Activated CD4-positive, alpha-beta memory T cell treated with anti-CD3 and anti-CD28 coated beads for 36 hours (primary cell): ENCODE measurements at regions not wholly inside any gene's neighbourhood (a gene's known extent, or its start where the extent isn't known, plus 50 kb on each side); places are given as distances from the start of the nearest gene placed in this dataset.
"Not testable (repeated sequence)": the region's sequence is repeated elsewhere in the genome, so short reads cannot be mapped to it uniquely, and the experiment has no call there.

Experiments used
- CTCF ChIA-PET: fragments of 350-600 bp; sonication (Branson Sonifier 250); formaldehyde crosslinking; loops from one replicate; lab custom pipeline; 2021; ENCODE audit warnings: antibody characterized with exemption, inconsistent platforms; lab: Charles Lee
- POLR2A ChIA-PET: fragments of 350-600 bp; sonication (Branson Sonifier 250); formaldehyde crosslinking; loops from one replicate; lab custom pipeline; 2021; ENCODE audit warnings: antibody characterized with exemption; lab: Charles Lee
- DNase-seq: peaks from one replicate; pipeline ENCODE4 v3.0.0-alpha.2; 2020
- H3K27ac Mint-ChIP-seq: one replicate; pipeline ENCODE4 v1.8.0; 2021; ENCODE audit warnings: mixed read lengths
- H3K27me3 Mint-ChIP-seq: one replicate; pipeline ENCODE4 v1.8.0; 2021; ENCODE audit warnings: mixed read lengths
- H3K36me3 Mint-ChIP-seq: one replicate; pipeline ENCODE4 v1.8.0; 2021; ENCODE audit warnings: mixed read lengths
- H3K4me1 Mint-ChIP-seq: one replicate; pipeline ENCODE4 v1.8.0; 2021; ENCODE audit warnings: low read depth, mixed read lengths
- H3K4me3 Mint-ChIP-seq: one replicate; pipeline ENCODE4 v1.8.0; 2021; ENCODE audit warnings: mild to moderate bottlenecking, mixed read lengths
- H3K9me3 Mint-ChIP-seq: one replicate; pipeline ENCODE4 v1.8.0; 2021; ENCODE audit warnings: mixed read lengths
- intact Hi-C: fragments of 100-400 bp; cut with micrococcal nuclease; formaldehyde crosslinking; loops from one replicate; pipeline ENCODE4 v1.15.1; 2023

DNA sequence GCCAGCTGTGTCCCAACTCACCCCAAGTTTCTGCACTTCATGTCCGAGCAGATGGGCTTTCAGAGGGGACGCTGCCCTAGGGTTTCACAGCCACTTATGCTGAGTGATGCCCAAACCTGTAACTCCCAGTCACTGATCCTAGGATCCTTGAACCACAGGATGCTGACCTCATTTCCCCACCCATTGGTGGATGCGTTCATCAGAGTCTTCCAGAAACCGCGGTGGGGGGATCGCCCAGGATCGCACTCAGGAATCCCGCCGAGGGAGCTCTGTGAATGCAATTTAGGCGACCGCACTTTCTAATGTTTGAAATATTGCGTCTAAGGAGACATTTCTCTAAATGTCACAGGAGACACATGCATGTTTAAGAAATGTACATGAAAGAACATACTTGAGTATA lies 212.3 kb upstream of the IRX4 start:
- Mint-ChIP-seq H3K27me3 (peaks cover 2% of the 10 kb centered on the region), H3K27ac (no peak overlapping the region), H3K9me3 (no peaks in the 10 kb centered on the region), H3K4me1 (no peaks in the 10 kb centered on the region), H3K4me3 (no peak overlapping the region), H3K36me3 (no peaks in the 10 kb centered on the region)
- intact Hi-C loops, result no loop called here
- ChIA-PET POLR2A (no interaction called here), CTCF (no interaction called here)
- no peak for DNase-seq

DNA sequence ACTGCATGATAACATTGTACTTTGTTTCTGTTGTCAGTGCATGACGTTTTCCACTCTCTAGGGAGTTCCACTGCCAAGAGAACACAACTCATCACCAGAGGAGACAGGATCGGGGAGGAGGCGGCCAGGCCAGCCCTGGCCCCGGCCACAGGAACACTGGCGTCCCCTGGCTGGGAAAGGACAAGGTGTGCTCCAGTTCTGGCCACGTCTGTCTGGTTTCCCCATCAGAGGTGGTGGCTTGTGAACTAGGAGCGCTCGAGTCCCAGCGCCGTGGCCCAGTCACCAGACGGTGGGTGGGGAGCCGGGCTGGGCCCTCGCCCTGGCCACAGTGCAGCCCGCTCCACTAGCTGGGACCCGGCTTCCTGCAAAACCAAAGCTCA lies 211.9 kb upstream of the IRX4 start:
- Mint-ChIP-seq H3K9me3 (no peaks in the 10 kb centered on the region), H3K4me3 (no peak overlapping the region), H3K27me3 (peaks cover under 1% of the 10 kb centered on the region), H3K27ac (no peak overlapping the region), H3K4me1 (no peaks in the 10 kb centered on the region), H3K36me3 (no peaks in the 10 kb centered on the region)
- CTCF ChIA-PET, result no interaction called here
- intact Hi-C loops, result no loop called here
- no peak for DNase-seq
- POLR2A ChIA-PET, result no interaction called here

DNA sequence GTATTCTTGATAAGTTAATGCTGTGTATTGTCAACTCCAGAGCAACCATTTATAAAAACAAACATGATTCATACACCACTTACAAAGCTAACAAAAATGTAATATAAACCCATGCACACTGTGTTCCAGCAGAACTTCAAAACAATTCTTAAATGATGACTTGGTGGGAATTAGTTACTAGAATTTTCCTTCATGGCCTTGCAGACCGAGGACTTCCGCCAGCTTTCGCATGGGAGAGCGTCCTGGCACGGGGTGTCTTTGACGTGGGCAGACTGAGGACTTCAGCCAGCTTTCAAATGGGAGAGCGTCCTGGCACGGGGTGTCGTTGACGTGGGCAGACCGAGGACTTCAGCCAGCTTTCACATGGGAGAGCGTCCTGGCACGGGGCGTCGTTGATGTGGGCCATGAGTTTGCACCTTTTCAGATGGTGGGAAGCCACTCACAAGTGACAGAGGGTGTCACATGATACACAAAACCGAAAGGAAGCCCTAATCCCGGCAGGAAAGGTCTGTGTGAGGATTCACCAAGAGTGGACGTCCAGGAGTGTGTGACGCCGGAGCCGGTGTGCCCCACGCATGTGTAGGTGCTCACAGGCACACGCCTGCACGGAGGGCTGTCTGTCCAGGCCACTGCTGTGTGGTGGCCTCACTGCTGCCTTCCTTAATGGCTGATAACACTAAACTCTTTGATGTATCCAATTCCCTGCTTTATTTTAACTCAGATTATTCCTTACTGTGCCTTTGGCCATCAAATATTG lies 211.3 kb upstream of the IRX4 start:
- no peaks in the 10 kb centered on the region for H3K27me3 Mint-ChIP-seq
- H3K4me3 Mint-ChIP-seq, result no peak overlapping the region
- DNase-seq, result no peak
- ChIA-PET POLR2A (no interaction called here), CTCF (no interaction called here)
- no peaks in the 10 kb centered on the region for H3K9me3 Mint-ChIP-seq
- intact Hi-C loops, result no loop called here
- no peaks in the 10 kb centered on the region for H3K36me3 Mint-ChIP-seq
- no peaks in the 10 kb centered on the region for H3K4me1 Mint-ChIP-seq
- H3K27ac Mint-ChIP-seq, result no peak overlapping the region

DNA sequence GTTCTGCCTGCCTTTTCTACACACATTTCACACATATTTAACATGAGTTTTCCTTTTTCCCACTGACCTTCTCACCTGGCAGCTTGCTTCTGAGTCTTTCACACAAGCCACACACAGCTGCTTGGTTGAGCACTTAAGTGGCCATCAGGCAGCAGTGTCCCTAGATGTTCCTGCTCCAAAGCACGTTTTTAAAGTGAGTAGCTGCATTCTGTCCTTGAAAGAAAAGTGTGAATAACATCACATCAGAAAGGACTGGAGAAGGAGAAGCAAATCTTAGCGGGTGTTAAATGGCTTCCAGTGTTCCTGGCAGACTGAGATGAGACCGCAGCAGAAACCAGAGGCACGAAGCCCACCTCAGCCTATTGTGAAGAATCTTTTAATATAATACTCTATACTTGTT lies 209.2 kb upstream of the IRX4 start:
- ChIA-PET POLR2A (no interaction called here), CTCF (no interaction called here)
- Mint-ChIP-seq H3K27ac (no peak overlapping the region), H3K36me3 (no peaks in the 10 kb centered on the region), H3K4me3 (no peak overlapping the region), H3K27me3 (no peaks in the 10 kb centered on the region), H3K4me1 (no peaks in the 10 kb centered on the region), H3K9me3 (no peaks in the 10 kb centered on the region)
- DNase-seq, result no peak
- intact Hi-C loops, result no loop called here

DNA sequence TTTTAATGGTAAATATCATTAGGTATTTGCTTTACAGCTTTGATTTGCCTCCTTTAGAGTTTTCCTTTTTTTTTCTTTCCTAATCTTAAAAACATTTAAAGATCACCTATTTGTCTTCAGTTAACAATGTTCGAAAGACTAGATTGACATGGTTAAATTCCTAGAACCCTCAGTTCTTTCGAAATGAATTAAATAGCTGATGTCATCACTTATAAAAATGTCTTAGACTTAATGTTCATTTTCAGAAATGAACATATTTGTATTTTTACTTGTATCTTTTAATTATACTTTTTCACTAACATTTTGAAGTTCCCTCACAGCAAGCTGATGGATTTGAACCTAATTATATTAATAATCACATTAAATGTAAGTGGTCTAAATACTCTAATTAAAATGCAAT lies 205.3 kb upstream of the IRX4 start:
- no peaks in the 10 kb centered on the region for H3K36me3 Mint-ChIP-seq
- no peak overlapping the region for H3K27ac Mint-ChIP-seq
- H3K9me3 Mint-ChIP-seq, result no peaks in the 10 kb centered on the region
- no peak overlapping the region for H3K4me3 Mint-ChIP-seq
- no peak for DNase-seq
- H3K4me1 Mint-ChIP-seq, result no peaks in the 10 kb centered on the region
- intact Hi-C loops, result no loop called here
- CTCF ChIA-PET, result no interaction called here
- H3K27me3 Mint-ChIP-seq, result peaks cover 2% of the 10 kb centered on the region
- POLR2A ChIA-PET, result no interaction called here

DNA sequence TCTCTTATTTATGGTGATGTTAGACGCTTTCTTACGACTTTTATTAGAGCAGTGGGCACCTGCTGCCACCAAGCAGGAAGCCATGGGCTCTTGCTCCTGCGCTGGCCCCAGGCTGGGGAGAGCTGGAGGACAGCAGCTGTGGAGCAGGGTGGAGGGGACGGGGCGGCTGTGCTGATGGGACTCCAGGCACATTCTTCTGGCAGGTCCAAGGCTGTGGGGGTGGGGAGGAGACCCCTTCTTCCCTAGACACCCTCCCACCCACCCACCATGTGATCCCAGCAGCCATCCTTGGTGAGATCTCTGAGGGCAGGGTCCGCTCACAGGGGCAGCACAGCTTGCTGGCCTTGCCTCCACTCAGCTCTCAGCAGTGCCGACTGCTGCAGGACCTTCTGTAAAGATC lies 192.6 kb upstream of the IRX4 start:
- peaks cover 23% of the 10 kb centered on the region for H3K27me3 Mint-ChIP-seq
- H3K27ac Mint-ChIP-seq, result no peak overlapping the region
- ChIA-PET POLR2A (no interaction called here), CTCF (no interaction called here)
- H3K4me3 Mint-ChIP-seq, result no peak overlapping the region
- no peaks in the 10 kb centered on the region for H3K36me3 Mint-ChIP-seq
- no peaks in the 10 kb centered on the region for H3K9me3 Mint-ChIP-seq
- intact Hi-C loops, result no loop called here
- H3K4me1 Mint-ChIP-seq, result no peaks in the 10 kb centered on the region
- DNase-seq, result no peak

DNA sequence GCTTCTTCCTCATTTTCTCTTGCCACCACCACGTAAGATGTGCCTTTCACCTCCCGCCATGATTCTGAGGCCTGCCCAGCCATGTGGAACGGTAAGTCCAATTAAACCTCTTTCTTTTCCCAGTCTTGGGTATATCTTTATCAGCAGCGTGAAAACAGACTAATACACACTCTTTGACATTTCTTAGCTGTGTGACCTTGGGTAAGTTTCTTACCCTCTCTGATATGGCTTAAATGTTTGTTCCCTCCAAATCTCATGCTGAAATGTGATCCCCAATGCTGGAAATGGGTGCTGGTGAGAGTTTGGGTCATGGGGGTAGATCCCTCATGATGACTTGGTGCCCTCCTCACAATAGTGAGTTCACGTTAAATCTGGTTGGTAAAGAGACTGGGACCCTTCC lies 188.8 kb upstream of the IRX4 start:
- Mint-ChIP-seq H3K9me3 (no peaks in the 10 kb centered on the region), H3K27me3 (peaks cover 20% of the 10 kb centered on the region), H3K36me3 (no peaks in the 10 kb centered on the region), H3K4me3 (no peak overlapping the region), H3K4me1 (no peaks in the 10 kb centered on the region), H3K27ac (no peak overlapping the region)
- ChIA-PET POLR2A (no interaction called here), CTCF (no interaction called here)
- intact Hi-C loops, result no loop called here
- no peak for DNase-seq

DNA sequence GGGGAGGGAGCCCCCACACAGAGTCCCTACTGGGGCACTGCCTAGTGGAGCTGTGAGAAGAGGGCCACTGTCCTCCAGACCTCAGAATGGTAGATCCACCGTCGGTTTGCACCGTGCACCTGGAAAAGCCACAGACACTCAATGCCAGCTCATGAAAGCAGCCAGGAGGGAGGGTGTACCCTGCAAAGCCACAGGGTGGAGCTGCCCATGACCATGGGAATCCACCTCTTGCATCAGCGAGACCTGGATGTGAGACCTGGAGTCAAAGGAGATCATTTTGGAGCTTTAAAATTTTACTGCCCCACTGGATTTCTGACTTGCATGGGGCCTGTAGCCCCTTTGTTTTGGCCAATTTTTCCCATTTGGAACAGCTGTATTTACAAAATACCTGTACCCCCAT lies 188.1 kb upstream of the IRX4 start:
- H3K4me3 Mint-ChIP-seq, DNase-seq, H3K27ac Mint-ChIP-seq, H3K9me3 Mint-ChIP-seq, CTCF ChIA-PET, H3K36me3 Mint-ChIP-seq, intact Hi-C loops, POLR2A ChIA-PET, H3K4me1 Mint-ChIP-seq: not testable (repeated sequence)
- peaks cover 22% of the 10 kb centered on the region for H3K27me3 Mint-ChIP-seq

DNA sequence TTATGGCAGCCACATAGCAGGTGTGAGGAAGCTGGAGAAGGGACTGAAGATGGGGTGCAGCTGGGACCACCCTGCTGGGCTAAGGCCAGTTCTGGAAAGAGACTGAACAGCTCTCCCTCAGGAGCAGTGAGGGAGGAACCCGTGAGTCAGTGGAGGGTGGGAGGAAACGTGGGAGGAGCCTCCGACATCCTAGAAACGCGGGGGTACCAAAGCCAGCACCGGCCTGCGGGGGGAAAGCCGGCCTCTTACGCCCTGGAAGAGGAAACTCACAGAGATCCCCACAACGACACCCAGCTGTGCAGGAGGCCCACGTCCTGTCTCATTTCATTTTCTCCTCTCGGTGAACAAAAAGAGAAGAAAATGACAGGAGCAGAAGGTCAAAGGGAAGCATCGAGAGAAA lies 185.8 kb upstream of the IRX4 start:
- ChIA-PET CTCF (no interaction called here), POLR2A (no interaction called here)
- intact Hi-C loops, result no loop called here
- Mint-ChIP-seq H3K4me1 (no peaks in the 10 kb centered on the region), H3K9me3 (peaks cover under 1% of the 10 kb centered on the region), H3K36me3 (no peaks in the 10 kb centered on the region), H3K27ac (no peak overlapping the region), H3K27me3 (peaks cover 22% of the 10 kb centered on the region), H3K4me3 (no peak overlapping the region)
- DNase-seq, result no peak

DNA sequence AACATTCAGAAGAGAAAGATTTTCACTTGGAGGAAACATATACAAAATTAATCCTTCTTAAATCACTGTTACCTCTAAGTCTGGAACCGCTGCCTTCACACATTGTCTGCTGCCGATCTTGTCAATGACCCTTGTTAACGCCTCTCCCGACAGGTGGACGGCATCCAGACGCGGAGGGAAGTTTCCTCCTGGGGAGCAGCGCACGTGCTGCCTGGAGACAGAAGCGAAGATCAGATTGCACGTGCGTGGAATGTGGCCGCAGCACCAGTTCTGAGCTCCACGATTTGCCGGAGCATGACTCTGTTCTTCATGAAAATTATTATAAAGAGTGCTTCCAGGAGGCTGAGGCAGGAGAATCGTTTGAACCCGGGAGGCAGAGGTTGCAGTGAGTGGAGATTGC lies 183.6 kb upstream of the IRX4 start:
- POLR2A ChIA-PET, result no interaction called here
- no peak overlapping the region for H3K27ac Mint-ChIP-seq
- no peak for DNase-seq
- peaks cover 2% of the 10 kb centered on the region for H3K9me3 Mint-ChIP-seq
- H3K4me3 Mint-ChIP-seq, result no peak overlapping the region
- intact Hi-C loops, result no loop called here
- peaks cover 20% of the 10 kb centered on the region for H3K27me3 Mint-ChIP-seq
- CTCF ChIA-PET, result no interaction called here
- no peaks in the 10 kb centered on the region for H3K36me3 Mint-ChIP-seq
- H3K4me1 Mint-ChIP-seq, result no peaks in the 10 kb centered on the region

DNA sequence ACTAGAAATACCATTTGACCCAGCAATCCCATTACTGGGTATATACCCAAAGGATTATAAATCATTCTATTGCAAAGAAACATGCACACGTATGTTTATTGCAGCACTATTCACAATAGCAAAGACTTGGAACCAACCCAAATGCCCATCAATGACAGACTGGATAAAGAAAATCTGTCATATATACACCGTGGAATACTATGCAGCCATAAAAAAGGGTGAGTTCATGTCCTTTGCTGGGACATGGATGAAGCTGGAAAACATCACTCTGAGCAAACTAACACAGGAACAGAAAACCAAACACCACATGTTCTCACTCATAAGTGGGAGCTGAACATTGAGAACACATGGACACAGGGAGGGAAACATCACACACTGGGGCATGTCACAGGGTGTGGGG lies 180.7 kb upstream of the IRX4 start:
- CTCF ChIA-PET, H3K27ac Mint-ChIP-seq, H3K4me3 Mint-ChIP-seq, POLR2A ChIA-PET, H3K9me3 Mint-ChIP-seq, H3K36me3 Mint-ChIP-seq, H3K4me1 Mint-ChIP-seq, intact Hi-C loops, DNase-seq: not testable (repeated sequence)
- peaks cover 19% of the 10 kb centered on the region for H3K27me3 Mint-ChIP-seq

DNA sequence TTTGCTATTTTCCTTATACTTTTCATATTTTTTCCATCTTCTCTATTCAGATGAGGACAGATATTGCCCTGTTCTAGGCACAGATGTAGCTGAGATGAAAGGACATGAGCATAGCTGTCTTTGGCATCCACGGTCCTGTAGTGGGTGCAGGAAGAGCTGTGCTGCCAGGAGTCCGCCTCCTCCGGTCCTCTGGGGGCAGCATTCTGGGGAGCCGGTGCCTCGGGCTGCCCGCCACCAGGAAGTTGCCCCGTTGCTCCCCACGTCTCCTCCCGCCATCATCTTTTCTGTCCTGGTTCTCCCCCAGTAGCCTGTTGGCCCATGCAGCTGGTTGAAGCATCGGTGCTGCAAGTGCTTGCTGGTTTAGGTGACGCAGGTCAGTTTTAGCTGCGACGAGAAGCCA lies 170.0 kb upstream of the IRX4 start:
- Mint-ChIP-seq H3K9me3 (no peaks in the 10 kb centered on the region), H3K4me1 (no peaks in the 10 kb centered on the region), H3K36me3 (no peaks in the 10 kb centered on the region), H3K4me3 (no peak overlapping the region), H3K27ac (no peak overlapping the region), H3K27me3 (peaks cover 21% of the 10 kb centered on the region)
- DNase-seq, result no peak
- ChIA-PET POLR2A (no interaction called here), CTCF (no interaction called here)
- intact Hi-C loops, result no loop called here

DNA sequence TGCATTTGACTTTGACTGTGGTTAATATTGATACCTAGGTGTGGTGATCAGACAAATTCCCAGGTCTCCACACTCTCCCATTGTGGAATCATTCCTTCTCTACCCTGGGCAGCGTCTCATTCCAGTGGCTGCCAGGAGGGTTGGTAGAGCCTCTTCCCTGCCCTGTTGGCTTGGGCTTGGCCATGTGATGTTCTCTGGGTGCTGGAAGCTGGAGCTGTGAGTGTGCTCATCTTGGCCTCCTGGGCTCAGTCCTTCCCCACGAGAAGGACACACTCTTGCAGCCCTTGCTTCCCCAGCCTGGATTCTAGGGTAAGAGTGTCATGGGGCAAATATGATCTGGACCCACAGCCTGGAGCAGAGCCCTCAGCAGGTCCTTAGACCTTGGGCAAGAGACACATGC lies 167.2 kb upstream of the IRX4 start:
- Mint-ChIP-seq H3K27me3 (peaks cover 22% of the 10 kb centered on the region), H3K9me3 (peaks cover 5% of the 10 kb centered on the region), H3K36me3 (no peaks in the 10 kb centered on the region), H3K27ac (no peak overlapping the region), H3K4me3 (no peak overlapping the region), H3K4me1 (no peaks in the 10 kb centered on the region)
- no peak for DNase-seq
- intact Hi-C loops, result no loop called here
- ChIA-PET POLR2A (no interaction called here), CTCF (interaction anchor here (1.9 kb wide), 1 partner anchor 9 kb away, joined by 5 read pairs; no protein-coding TSS in a partner anchor)
